ENCODE measurements at regions not wholly inside any gene's neighbourhood (a gene's known extent, or its start where the extent isn't known, plus 50 kb on each side); places are given as distances from the start of the nearest gene placed in this dataset.

- no peak overlapping the region for H3K4me3 ChIP-seq
- no peak overlapping the region for H3K9ac ChIP-seq (ENCODE audit: insufficient read length)
- H3K36me3 ChIP-seq (ENCODE audit: insufficient read depth, low read length) = no peaks in the 10 kb centered on the region
- H3K9me3 ChIP-seq (ENCODE audit: low read depth, low read length) = no peaks in the 10 kb centered on the region
- DNase-seq (ENCODE audit: low read depth, low spot score) = no peak
- TF ChIP-seq FOXP2 (optimal IDR thresholded peaks at IDR 0.05; ENCODE audit: control extremely low read depth, extremely low read length, insufficient read depth) (no peak), POLR2AphosphoS5 (IDR thresholded peaks at IDR 0.05; ENCODE audit: borderline replicate concordance, low read depth, low read length) (no peak), EZH2 (IDR thresholded peaks at IDR 0.05) (no peak)
- no peak overlapping the region for H3K27ac ChIP-seq
Observed at GRCh38 chr13:83184819-83185218, 697.5 kb downstream of the SLITRK1 start.

- no peaks in the 10 kb centered on the region for H3K9me3 ChIP-seq (ENCODE audit: low read depth, low read length)
- TF ChIP-seq EZH2 (IDR thresholded peaks at IDR 0.05) = no peak
- TF ChIP-seq FOXP2 (optimal IDR thresholded peaks at IDR 0.05; ENCODE audit: control extremely low read depth, extremely low read length, insufficient read depth) = no peak
- TF ChIP-seq POLR2AphosphoS5 (IDR thresholded peaks at IDR 0.05; ENCODE audit: borderline replicate concordance, low read depth, low read length) = no peak
- H3K4me3 ChIP-seq = no peak overlapping the region
- H3K36me3 ChIP-seq (ENCODE audit: insufficient read depth, low read length) = no peaks in the 10 kb centered on the region
- H3K9ac ChIP-seq (ENCODE audit: insufficient read length) = no peak overlapping the region
- H3K27ac ChIP-seq = no peak overlapping the region
- no peak for DNase-seq (ENCODE audit: low read depth, low spot score)
Observed at GRCh38 chr13:83184150-83184475, 698.2 kb downstream of the SLITRK1 start.

- H3K9ac ChIP-seq (ENCODE audit: insufficient read length) = no peak overlapping the region
- no peak overlapping the region for H3K4me3 ChIP-seq
- no peaks in the 10 kb centered on the region for H3K36me3 ChIP-seq (ENCODE audit: insufficient read depth, low read length)
- H3K9me3 ChIP-seq (ENCODE audit: low read depth, low read length) = no peaks in the 10 kb centered on the region
- DNase-seq (ENCODE audit: low read depth, low spot score) = no peak
- no peak for TF ChIP-seq FOXP2 (optimal IDR thresholded peaks at IDR 0.05; ENCODE audit: control extremely low read depth, extremely low read length, insufficient read depth)
- H3K27ac ChIP-seq = no peak overlapping the region
Observed at GRCh38 chr13:83183439-83184149, 698.7 kb downstream of the SLITRK1 start.

GRCh38 chr13:83182845-83183244 lies 699.4 kb downstream of the SLITRK1 start:
- Histone ChIP-seq H3K36me3 (ENCODE audit: insufficient read depth, low read length) (no peaks in the 10 kb centered on the region), H3K27ac (no peak overlapping the region), H3K9me3 (ENCODE audit: low read depth, low read length) (no peaks in the 10 kb centered on the region), H3K4me3 (no peak overlapping the region), H3K9ac (ENCODE audit: insufficient read length) (no peak overlapping the region)
- DNase-seq (ENCODE audit: low read depth, low spot score) = no peak
- no peak for TF ChIP-seq FOXP2 (optimal IDR thresholded peaks at IDR 0.05; ENCODE audit: control extremely low read depth, extremely low read length, insufficient read depth)
- TF ChIP-seq POLR2AphosphoS5 (IDR thresholded peaks at IDR 0.05; ENCODE audit: borderline replicate concordance, low read depth, low read length) = no peak
- no peak for TF ChIP-seq EZH2 (IDR thresholded peaks at IDR 0.05)

GRCh38 chr13:83178008-83178407 lies 704.3 kb downstream of the SLITRK1 start:
- TF ChIP-seq EZH2 (IDR thresholded peaks at IDR 0.05) (no peak), POLR2AphosphoS5 (IDR thresholded peaks at IDR 0.05; ENCODE audit: borderline replicate concordance, low read depth, low read length) (no peak), FOXP2 (optimal IDR thresholded peaks at IDR 0.05; ENCODE audit: control extremely low read depth, extremely low read length, insufficient read depth) (no peak)
- Histone ChIP-seq H3K9me3 (ENCODE audit: low read depth, low read length) (no peaks in the 10 kb centered on the region), H3K9ac (ENCODE audit: insufficient read length) (no peak overlapping the region), H3K36me3 (ENCODE audit: insufficient read depth, low read length) (no peaks in the 10 kb centered on the region), H3K4me3 (no peak overlapping the region), H3K27ac (no peak overlapping the region)
- DNase-seq (ENCODE audit: low read depth, low spot score) = no peak

GRCh38 chr13:83168590-83168989 lies 713.7 kb downstream of the SLITRK1 start:
- no peak overlapping the region for H3K27ac ChIP-seq
- no peaks in the 10 kb centered on the region for H3K9me3 ChIP-seq (ENCODE audit: low read depth, low read length)
- H3K9ac ChIP-seq (ENCODE audit: insufficient read length) = no peak overlapping the region
- no peak for DNase-seq (ENCODE audit: low read depth, low spot score)
- TF ChIP-seq FOXP2 (optimal IDR thresholded peaks at IDR 0.05; ENCODE audit: control extremely low read depth, extremely low read length, insufficient read depth) (no peak), POLR2AphosphoS5 (IDR thresholded peaks at IDR 0.05; ENCODE audit: borderline replicate concordance, low read depth, low read length) (no peak), EZH2 (IDR thresholded peaks at IDR 0.05) (no peak)
- no peak overlapping the region for H3K4me3 ChIP-seq
- H3K36me3 ChIP-seq (ENCODE audit: insufficient read depth, low read length) = no peaks in the 10 kb centered on the region

GRCh38 chr13:83167203-83167602 lies 715.1 kb downstream of the SLITRK1 start:
- Histone ChIP-seq H3K9me3 (ENCODE audit: low read depth, low read length) (no peaks in the 10 kb centered on the region), H3K27ac (no peak overlapping the region), H3K4me3 (no peak overlapping the region), H3K9ac (ENCODE audit: insufficient read length) (no peak overlapping the region), H3K36me3 (ENCODE audit: insufficient read depth, low read length) (no peaks in the 10 kb centered on the region)
- no peak for DNase-seq (ENCODE audit: low read depth, low spot score)
- no peak for TF ChIP-seq EZH2 (IDR thresholded peaks at IDR 0.05)
- TF ChIP-seq FOXP2 (optimal IDR thresholded peaks at IDR 0.05; ENCODE audit: control extremely low read depth, extremely low read length, insufficient read depth) = no peak
- no peak for TF ChIP-seq POLR2AphosphoS5 (IDR thresholded peaks at IDR 0.05; ENCODE audit: borderline replicate concordance, low read depth, low read length)

GRCh38 chr13:83166550-83166949 lies 715.7 kb downstream of the SLITRK1 start:
- H3K9me3 ChIP-seq (ENCODE audit: low read depth, low read length) = no peaks in the 10 kb centered on the region
- no peak for DNase-seq (ENCODE audit: low read depth, low spot score)
- TF ChIP-seq EZH2 (IDR thresholded peaks at IDR 0.05) = no peak
- no peak for TF ChIP-seq POLR2AphosphoS5 (IDR thresholded peaks at IDR 0.05; ENCODE audit: borderline replicate concordance, low read depth, low read length)
- no peak for TF ChIP-seq FOXP2 (optimal IDR thresholded peaks at IDR 0.05; ENCODE audit: control extremely low read depth, extremely low read length, insufficient read depth)

GRCh38 chr13:83162493-83162892 lies 719.8 kb downstream of the SLITRK1 start:
- no peak for DNase-seq (ENCODE audit: low read depth, low spot score)
- H3K27ac ChIP-seq = no peak overlapping the region
- H3K9ac ChIP-seq (ENCODE audit: insufficient read length) = no peak overlapping the region
- TF ChIP-seq EZH2 (IDR thresholded peaks at IDR 0.05) = no peak
- no peak for TF ChIP-seq FOXP2 (optimal IDR thresholded peaks at IDR 0.05; ENCODE audit: control extremely low read depth, extremely low read length, insufficient read depth)
- TF ChIP-seq POLR2AphosphoS5 (IDR thresholded peaks at IDR 0.05; ENCODE audit: borderline replicate concordance, low read depth, low read length) = no peak
- no peaks in the 10 kb centered on the region for H3K9me3 ChIP-seq (ENCODE audit: low read depth, low read length)
- H3K36me3 ChIP-seq (ENCODE audit: insufficient read depth, low read length) = no peaks in the 10 kb centered on the region
- no peak overlapping the region for H3K4me3 ChIP-seq

More at GRCh38 chr13:83166550-83166949, 715.7 kb downstream of the SLITRK1 start:
- Histone ChIP-seq H3K27ac (no peak overlapping the region), H3K36me3 (ENCODE audit: insufficient read depth, low read length) (no peaks in the 10 kb centered on the region), H3K9ac (ENCODE audit: insufficient read length) (no peak overlapping the region), H3K4me3 (no peak overlapping the region)

Measured in SK-N-MC (cell line).